ENCODE measurements at regions not wholly inside any gene's neighbourhood (a gene's known extent, or its start where the extent isn't known, plus 50 kb on each side); places are given as distances from the start of the nearest gene placed in this dataset.
"Not testable (repeated sequence)": the region's sequence is repeated elsewhere in the genome, so short reads cannot be mapped to it uniquely, and the experiment has no call there.

DNA sequence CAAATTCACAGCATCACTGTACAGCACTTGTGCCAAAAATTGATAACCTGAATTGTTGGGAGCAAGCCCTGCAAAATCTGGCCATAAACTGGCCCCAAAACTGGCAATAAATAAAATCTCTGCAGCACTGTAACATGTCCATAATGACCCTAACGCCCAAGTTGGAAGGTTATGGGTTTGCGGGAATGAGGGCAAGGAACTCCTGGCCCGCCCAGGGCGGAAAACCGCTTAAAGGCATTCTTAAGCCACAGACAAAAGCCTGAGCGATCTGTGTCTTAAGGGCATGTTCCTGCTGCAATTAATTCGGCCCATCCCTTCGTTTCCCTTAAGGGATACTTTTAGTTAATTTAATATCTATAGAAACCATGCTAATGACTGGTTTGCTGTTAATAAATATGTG lies 690.1 kb upstream of the EPHA5 start:
- TF ChIP-seq, protein P1, sequence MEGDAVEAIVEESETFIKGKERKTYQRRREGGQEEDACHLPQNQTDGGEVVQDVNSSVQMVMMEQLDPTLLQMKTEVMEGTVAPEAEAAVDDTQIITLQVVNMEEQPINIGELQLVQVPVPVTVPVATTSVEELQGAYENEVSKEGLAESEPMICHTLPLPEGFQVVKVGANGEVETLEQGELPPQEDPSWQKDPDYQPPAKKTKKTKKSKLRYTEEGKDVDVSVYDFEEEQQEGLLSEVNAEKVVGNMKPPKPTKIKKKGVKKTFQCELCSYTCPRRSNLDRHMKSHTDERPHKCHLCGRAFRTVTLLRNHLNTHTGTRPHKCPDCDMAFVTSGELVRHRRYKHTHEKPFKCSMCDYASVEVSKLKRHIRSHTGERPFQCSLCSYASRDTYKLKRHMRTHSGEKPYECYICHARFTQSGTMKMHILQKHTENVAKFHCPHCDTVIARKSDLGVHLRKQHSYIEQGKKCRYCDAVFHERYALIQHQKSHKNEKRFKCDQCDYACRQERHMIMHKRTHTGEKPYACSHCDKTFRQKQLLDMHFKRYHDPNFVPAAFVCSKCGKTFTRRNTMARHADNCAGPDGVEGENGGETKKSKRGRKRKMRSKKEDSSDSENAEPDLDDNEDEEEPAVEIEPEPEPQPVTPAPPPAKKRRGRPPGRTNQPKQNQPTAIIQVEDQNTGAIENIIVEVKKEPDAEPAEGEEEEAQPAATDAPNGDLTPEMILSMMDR (IDR thresholded peaks at IDR 0.05; ENCODE audit: low read length), result not testable (repeated sequence)
- TF ChIP-seq EZH2phosphoT487 (IDR thresholded peaks at IDR 0.05; ENCODE audit: low read length); EZH2 (optimal IDR thresholded peaks at IDR 0.05; ENCODE audit: low read depth, low read length): not testable (repeated sequence)

Measured in MM.1S (cell line).